Spleen (tissue), 7 donors: ENCODE measurements at regions not wholly inside any gene's neighbourhood (a gene's known extent, or its start where the extent isn't known, plus 50 kb on each side); places are given as distances from the start of the nearest gene placed in this dataset.

Experiments
- POLR2A ChIP-seq, 3 donors: fragments of 450-650 bp; IDR thresholded peaks; one replicate each; pipeline ENCODE4 v1.5.1; 2017; ENCODE audit warnings: antibody characterized with exemption in 3 of 3, mild to moderate bottlenecking in 1 of 3
- TF ChIP-seq, protein P1 (sequence below), 11 experiments: fragments of 200-600 bp in 7 of 11; fragments of 450-650 bp in 4 of 11; sonication (generic) in 4 of 11; IDR thresholded peaks in 8 of 11; conservative IDR thresholded peaks in 3 of 11; 1 replicate in 7 of 11; 2 replicates in 4 of 11; pipeline versions ENCODE4 v1.4.0 to v1.8.0; 2016 to 2021; ENCODE audit warnings: antibody characterized with exemption in 11 of 11, inconsistent platforms in 4 of 11, mild to moderate bottlenecking in 1 of 11
- donor health status: DM: no; HTN: no; CAD: no; lungs with moderate emphysema.
- donor health status: DM: no; HTN: no; CAD: no.
- donor health status: DM: no; HTN: no; CAD: no.

DNA sequence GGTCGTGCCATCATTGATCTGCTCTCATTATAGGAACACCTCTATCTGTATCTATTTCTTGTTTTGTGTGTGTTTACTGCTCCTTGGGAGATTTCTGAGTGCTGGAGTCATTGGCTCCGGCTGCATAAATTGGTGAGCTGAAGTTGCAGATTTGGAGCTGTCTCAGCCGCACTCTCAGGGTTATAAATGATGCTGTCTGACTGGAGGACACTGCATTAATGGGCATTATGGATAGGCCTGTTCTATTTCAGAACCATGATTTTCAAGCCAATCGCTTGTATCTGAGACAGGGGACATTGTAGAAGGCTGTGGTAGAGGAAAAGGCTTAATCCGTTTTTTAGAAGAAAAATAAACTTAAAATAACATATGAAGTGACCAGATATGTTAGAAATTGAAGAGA, 126.4 kb upstream of the KIF2B start:
- TF ChIP-seq, protein P1, sequence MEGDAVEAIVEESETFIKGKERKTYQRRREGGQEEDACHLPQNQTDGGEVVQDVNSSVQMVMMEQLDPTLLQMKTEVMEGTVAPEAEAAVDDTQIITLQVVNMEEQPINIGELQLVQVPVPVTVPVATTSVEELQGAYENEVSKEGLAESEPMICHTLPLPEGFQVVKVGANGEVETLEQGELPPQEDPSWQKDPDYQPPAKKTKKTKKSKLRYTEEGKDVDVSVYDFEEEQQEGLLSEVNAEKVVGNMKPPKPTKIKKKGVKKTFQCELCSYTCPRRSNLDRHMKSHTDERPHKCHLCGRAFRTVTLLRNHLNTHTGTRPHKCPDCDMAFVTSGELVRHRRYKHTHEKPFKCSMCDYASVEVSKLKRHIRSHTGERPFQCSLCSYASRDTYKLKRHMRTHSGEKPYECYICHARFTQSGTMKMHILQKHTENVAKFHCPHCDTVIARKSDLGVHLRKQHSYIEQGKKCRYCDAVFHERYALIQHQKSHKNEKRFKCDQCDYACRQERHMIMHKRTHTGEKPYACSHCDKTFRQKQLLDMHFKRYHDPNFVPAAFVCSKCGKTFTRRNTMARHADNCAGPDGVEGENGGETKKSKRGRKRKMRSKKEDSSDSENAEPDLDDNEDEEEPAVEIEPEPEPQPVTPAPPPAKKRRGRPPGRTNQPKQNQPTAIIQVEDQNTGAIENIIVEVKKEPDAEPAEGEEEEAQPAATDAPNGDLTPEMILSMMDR (IDR thresholded peaks at IDR 0.05 in 8 of 11, conservative IDR thresholded peaks at IDR 0.05 in 3 of 11): no peak
- no peak for TF ChIP-seq POLR2A (IDR thresholded peaks at IDR 0.05)
